SK-N-SH treated with all-trans-retinoic acid at 6 μM for 48 hours (cell line): ENCODE measurements at regions not wholly inside any gene's neighbourhood (a gene's known extent, or its start where the extent isn't known, plus 50 kb on each side); places are given as distances from the start of the nearest gene placed in this dataset.

Experiments
- ATAC-seq: fragments of 200-7000 bp; cut with Tn5 transposase; 3 replicates; pipeline ENCODE4 v1.9.1; 2020; ENCODE audit warnings: mild to moderate bottlenecking, moderate library complexity
- BACH2 ChIP-seq: fragments of 250-450 bp; sonication (Bioruptor Pico); IDR thresholded peaks from 2 replicates; pipeline ENCODE4 v1.9.0; 2021; ENCODE audit warnings: mild to moderate bottlenecking, borderline replicate concordance
- CREB5 ChIP-seq: fragments of 250-450 bp; sonication (Bioruptor Pico); IDR thresholded peaks from 2 replicates; pipeline ENCODE4 v1.5.1; 2020; ENCODE audit warnings: low read depth, mild to moderate bottlenecking, moderate library complexity
- ESRRG ChIP-seq: fragments of 250-450 bp; sonication (Bioruptor Pico); IDR thresholded peaks from 2 replicates; pipeline ENCODE4 v1.6.1; 2021; ENCODE audit warnings: mild to moderate bottlenecking
- GLIS3 ChIP-seq: fragments of 250-450 bp; sonication (Bioruptor Pico); IDR thresholded peaks from 2 replicates; pipeline ENCODE4 v1.5.0; 2020; ENCODE audit warnings: mild to moderate bottlenecking, moderate library complexity
- ISL1 ChIP-seq: fragments of 250-450 bp; sonication (Bioruptor Pico); IDR thresholded peaks from 2 replicates; pipeline ENCODE4 v2.1.2; 2022; ENCODE audit warnings: mild to moderate bottlenecking, moderate library complexity
- OSR1 ChIP-seq: fragments of 250-450 bp; sonication (Bioruptor Pico); IDR thresholded peaks from 2 replicates; pipeline ENCODE4 v1.8.0; 2022; ENCODE audit warnings: moderate library complexity, mild to moderate bottlenecking, inconsistent platforms
- PATZ1 ChIP-seq: fragments of 250-450 bp; sonication (Bioruptor Pico); IDR thresholded peaks from 2 replicates; pipeline ENCODE4 v1.8.0; 2020; ENCODE audit warnings: mild to moderate bottlenecking, moderate library complexity, borderline replicate concordance
- POU6F1 ChIP-seq: fragments of 250-450 bp; sonication (Bioruptor Pico); IDR thresholded peaks from 2 replicates; pipeline ENCODE4 v1.8.0; 2021; ENCODE audit warnings: low read depth, mild to moderate bottlenecking, moderate library complexity, borderline replicate concordance
- RARB ChIP-seq: fragments of 250-450 bp; sonication (Bioruptor Pico); IDR thresholded peaks from 2 replicates; pipeline ENCODE4 v1.8.0; 2021; ENCODE audit warnings: mild to moderate bottlenecking, moderate library complexity
- SNAI2 ChIP-seq: fragments of 250-450 bp; sonication (Bioruptor Pico); IDR thresholded peaks from 2 replicates; pipeline ENCODE4 v1.5.0; 2020; ENCODE audit warnings: mild to moderate bottlenecking, moderate library complexity
- TSHZ2 ChIP-seq: fragments of 250-450 bp; sonication (Bioruptor Pico); IDR thresholded peaks from 2 replicates; pipeline ENCODE4 v1.5.0; 2020; ENCODE audit warnings: mild to moderate bottlenecking, moderate library complexity
- ZC3H10 ChIP-seq: fragments of 250-450 bp; sonication (Bioruptor Pico); IDR thresholded peaks from 2 replicates; pipeline ENCODE4 v1.5.1; 2021; ENCODE audit warnings: mild to moderate bottlenecking, moderate library complexity
- ZFP3 ChIP-seq: fragments of 250-450 bp; sonication (Bioruptor Pico); IDR thresholded peaks from 2 replicates; pipeline ENCODE4 v1.5.0; 2020; ENCODE audit warnings: mild to moderate bottlenecking, moderate library complexity
- ZFP30 ChIP-seq: fragments of 450-650 bp; formaldehyde crosslinking; IDR thresholded peaks from 2 replicates; pipeline ENCODE4 v1.5.0; 2022; ENCODE audit warnings: mild to moderate bottlenecking, moderate library complexity
- ZNF565 ChIP-seq: fragments of 450-650 bp; formaldehyde crosslinking; conservative IDR thresholded peaks from 2 replicates; pipeline ENCODE4 v1.5.0; 2020; ENCODE audit warnings: low read depth, mild to moderate bottlenecking, moderate library complexity

- TF ChIP-seq ESRRG (CRISPR knock-in tag) (no peak), TSHZ2 (CRISPR knock-in tag) (no peak), ZFP30 (CRISPR knock-in tag) (no peak), SNAI2 (CRISPR knock-in tag) (no peak), ZC3H10 (CRISPR knock-in tag) (no peak), ISL1 (CRISPR knock-in tag) (no peak), ZNF565 (CRISPR knock-in tag) (no peak), OSR1 (CRISPR knock-in tag) (no peak)
- no peak for ATAC-seq
Observed at GRCh38 chr3:132907293-132907692, 130.9 kb upstream of the TMEM108 start.

GRCh38 chr3:132900481-132900880 is 137.7 kb upstream of the TMEM108 start:
- ATAC-seq, result no peak
- TF ChIP-seq ZFP3 (CRISPR knock-in tag), result no peak

- ATAC-seq, result no peak
- TF ChIP-seq ZC3H10 (CRISPR knock-in tag) (no peak), ZFP30 (CRISPR knock-in tag) (no peak), ISL1 (CRISPR knock-in tag) (no peak), OSR1 (CRISPR knock-in tag) (no peak)
Observed at GRCh38 chr3:132898141-132898540, 140.1 kb upstream of the TMEM108 start.

- TF ChIP-seq PATZ1 (no peak), ZFP30 (CRISPR knock-in tag) (no peak), ZNF565 (CRISPR knock-in tag) (no peak), CREB5 (CRISPR knock-in tag) (no peak), GLIS3 (CRISPR knock-in tag) (no peak), POU6F1 (CRISPR knock-in tag) (no peak), BACH2 (CRISPR knock-in tag) (no peak), TSHZ2 (CRISPR knock-in tag) (no peak), RARB (CRISPR knock-in tag) (no peak), OSR1 (CRISPR knock-in tag) (no peak)
Observed at GRCh38 chr3:132892956-132893355, 145.2 kb upstream of the TMEM108 start.

More at GRCh38 chr3:132892956-132893355, 145.2 kb upstream of the TMEM108 start:
- ATAC-seq, result no peak
